K562 (cell line): ENCODE measurements at regions not wholly inside any gene's neighbourhood (a gene's known extent, or its start where the extent isn't known, plus 50 kb on each side); places are given as distances from the start of the nearest gene placed in this dataset.

Source experiments
- CBX3 ChIP-seq, 2 experiments: IDR thresholded peaks; 1 replicate in 1 of 2; 2 replicates in 1 of 2; pipeline ENCODE4 v1.6.1; 2012; ENCODE audit warnings: inconsistent platforms in 2 of 2, low read length in 2 of 2, borderline replicate concordance in 1 of 2, control low read depth in 1 of 2
- DIDO1 ChIP-seq: fragments of 450-650 bp; IDR thresholded peaks from 2 replicates; pipeline ENCODE4 v1.6.1; 2016; ENCODE audit warnings: low read depth, missing biosample characterization, missing genetic modification characterization
- HDAC2 ChIP-seq: fragments of 450-650 bp; IDR thresholded peaks from 2 replicates; pipeline ENCODE4 v1.6.1; 2016; ENCODE audit warnings: mild to moderate bottlenecking
- HNRNPH1 ChIP-seq: fragments of 200-400 bp; formaldehyde crosslinking; optimal IDR thresholded peaks from 2 replicates; pipeline ENCODE3; 2017; ENCODE audit warnings: low read depth, mild to moderate bottlenecking, low read length, moderate library complexity
- KDM2B ChIP-seq: fragments of 250-450 bp; sonication (Bioruptor Pico); IDR thresholded peaks from 2 replicates; pipeline ENCODE4 v1.8.0; 2021; ENCODE audit warnings: mild to moderate bottlenecking, moderate library complexity
- MYC ChIP-seq, 2 experiments: fragments of 250-450 bp in 1 of 2; sonication (Bioruptor Pico) in 1 of 2; IDR thresholded peaks; 2 replicates each; pipeline versions ENCODE4 v1.5.1 to v1.6.1; 2012 to 2021; ENCODE audit warnings: low read depth in 2 of 2, borderline replicate concordance in 1 of 2, improper control_type of control experiment in 1 of 2, low read length in 1 of 2, mild to moderate bottlenecking in 1 of 2, moderate library complexity in 1 of 2
- RB1 ChIP-seq: fragments of 450-650 bp; IDR thresholded peaks from 2 replicates; pipeline ENCODE4 v1.6.1; 2017; ENCODE audit warnings: low read depth, mild to moderate bottlenecking
- TOE1 ChIP-seq, 2 experiments: fragments of 450-650 bp in 1 of 2; sonication (generic) in 1 of 2; formaldehyde crosslinking in 1 of 2; IDR thresholded peaks; 2 replicates each; pipeline versions ENCODE4 v1.7.1 to v1.8.0; 2016 to 2022; ENCODE audit warnings: borderline replicate concordance in 2 of 2, mild to moderate bottlenecking in 2 of 2, antibody characterized with exemption in 1 of 2, inconsistent platforms in 1 of 2, low read depth in 1 of 2, missing genetic modification reagents in 1 of 2, moderate library complexity in 1 of 2
- YBX1 ChIP-seq: fragments of 450-650 bp; IDR thresholded peaks from 2 replicates; pipeline ENCODE4 v1.7.1; 2016; ENCODE audit warnings: mild to moderate bottlenecking
- ZNF133 ChIP-seq: fragments of 250-450 bp; sonication (Bioruptor Pico); IDR thresholded peaks from 2 replicates; pipeline ENCODE4 v1.4.0; 2020; ENCODE audit warnings: mild to moderate bottlenecking
- ZNF212 ChIP-seq: fragments of 450-650 bp; formaldehyde crosslinking; IDR thresholded peaks from 2 replicates; pipeline ENCODE4 v1.4.0; 2020; ENCODE audit warnings: mild to moderate bottlenecking
- ZNF239 ChIP-seq: fragments of 250-450 bp; sonication (Bioruptor Pico); IDR thresholded peaks from 2 replicates; pipeline ENCODE4 v1.4.0; 2020; ENCODE audit warnings: mild to moderate bottlenecking
- ZNF77 ChIP-seq: fragments of 250-450 bp; sonication (Bioruptor Pico); IDR thresholded peaks from 2 replicates; pipeline ENCODE4 v1.5.0; 2020
- ZNF830 ChIP-seq: fragments of 250-450 bp; sonication (Bioruptor Pico); IDR thresholded peaks from 2 replicates; pipeline ENCODE4 v1.5.0; 2021; ENCODE audit warnings: mild to moderate bottlenecking
- TF ChIP-seq, protein P1 (sequence below), 2 experiments: fragments of 450-650 bp; IDR thresholded peaks; 2 replicates each; pipeline ENCODE4 v1.6.1; 2018; ENCODE audit warnings: mild to moderate bottlenecking in 2 of 2, low read depth in 1 of 2; ENCODE audit not compliant: partially characterized antibody in 2 of 2

DNA sequence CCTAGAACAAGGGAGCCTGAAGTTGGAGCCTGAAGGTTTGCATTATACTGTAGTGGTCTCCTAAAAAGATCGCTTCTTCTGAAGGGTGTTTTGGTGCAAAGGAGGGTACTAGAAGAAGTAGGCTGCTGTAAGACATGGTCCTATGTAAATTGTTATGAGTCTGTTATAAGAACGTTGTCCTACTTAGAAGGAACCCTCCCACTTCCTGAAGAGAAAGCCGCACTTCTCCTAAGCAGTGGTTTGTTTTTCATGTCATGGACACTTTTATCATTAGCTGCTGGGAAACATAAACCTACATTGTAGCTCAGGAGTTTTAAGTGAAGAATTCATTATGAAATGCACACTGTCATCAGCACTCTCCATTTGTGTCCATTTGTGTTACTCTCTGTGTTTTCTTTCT, 129.1 kb upstream of the ITGB1 start (continued):
- no peak for TF ChIP-seq YBX1
- no peak for TF ChIP-seq ZNF212 (CRISPR knock-in tag)
- no peak for TF ChIP-seq RB1
- TF ChIP-seq DIDO1 (tag): no peak
- TF ChIP-seq ZNF133 (CRISPR knock-in tag): no peak
- no peak for TF ChIP-seq KDM2B (CRISPR knock-in tag)
- no peak for TF ChIP-seq ZNF830
- TF ChIP-seq HNRNPH1: no peak
- no peak for TF ChIP-seq ZNF239 (CRISPR knock-in tag)
- no peak for TF ChIP-seq CBX3 (IDR thresholded peaks at IDR 0.05; ENCODE audit: borderline replicate concordance in 1 of 2, low read length in 2 of 2)
- TF ChIP-seq, protein P1, sequence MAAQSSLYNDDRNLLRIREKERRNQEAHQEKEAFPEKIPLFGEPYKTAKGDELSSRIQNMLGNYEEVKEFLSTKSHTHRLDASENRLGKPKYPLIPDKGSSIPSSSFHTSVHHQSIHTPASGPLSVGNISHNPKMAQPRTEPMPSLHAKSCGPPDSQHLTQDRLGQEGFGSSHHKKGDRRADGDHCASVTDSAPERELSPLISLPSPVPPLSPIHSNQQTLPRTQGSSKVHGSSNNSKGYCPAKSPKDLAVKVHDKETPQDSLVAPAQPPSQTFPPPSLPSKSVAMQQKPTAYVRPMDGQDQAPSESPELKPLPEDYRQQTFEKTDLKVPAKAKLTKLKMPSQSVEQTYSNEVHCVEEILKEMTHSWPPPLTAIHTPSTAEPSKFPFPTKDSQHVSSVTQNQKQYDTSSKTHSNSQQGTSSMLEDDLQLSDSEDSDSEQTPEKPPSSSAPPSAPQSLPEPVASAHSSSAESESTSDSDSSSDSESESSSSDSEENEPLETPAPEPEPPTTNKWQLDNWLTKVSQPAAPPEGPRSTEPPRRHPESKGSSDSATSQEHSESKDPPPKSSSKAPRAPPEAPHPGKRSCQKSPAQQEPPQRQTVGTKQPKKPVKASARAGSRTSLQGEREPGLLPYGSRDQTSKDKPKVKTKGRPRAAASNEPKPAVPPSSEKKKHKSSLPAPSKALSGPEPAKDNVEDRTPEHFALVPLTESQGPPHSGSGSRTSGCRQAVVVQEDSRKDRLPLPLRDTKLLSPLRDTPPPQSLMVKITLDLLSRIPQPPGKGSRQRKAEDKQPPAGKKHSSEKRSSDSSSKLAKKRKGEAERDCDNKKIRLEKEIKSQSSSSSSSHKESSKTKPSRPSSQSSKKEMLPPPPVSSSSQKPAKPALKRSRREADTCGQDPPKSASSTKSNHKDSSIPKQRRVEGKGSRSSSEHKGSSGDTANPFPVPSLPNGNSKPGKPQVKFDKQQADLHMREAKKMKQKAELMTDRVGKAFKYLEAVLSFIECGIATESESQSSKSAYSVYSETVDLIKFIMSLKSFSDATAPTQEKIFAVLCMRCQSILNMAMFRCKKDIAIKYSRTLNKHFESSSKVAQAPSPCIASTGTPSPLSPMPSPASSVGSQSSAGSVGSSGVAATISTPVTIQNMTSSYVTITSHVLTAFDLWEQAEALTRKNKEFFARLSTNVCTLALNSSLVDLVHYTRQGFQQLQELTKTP (IDR thresholded peaks at IDR 0.05; ENCODE audit: low read depth in 1 of 2, partially characterized antibody in 2 of 2): no peak
- no peak for TF ChIP-seq TOE1 (IDR thresholded peaks at IDR 0.05; ENCODE audit: borderline replicate concordance)
- no peak for TF ChIP-seq TOE1 (CRISPR knock-in tag; IDR thresholded peaks at IDR 0.05; ENCODE audit: borderline replicate concordance, low read depth)
- TF ChIP-seq HDAC2: no peak
- no peak for TF ChIP-seq ZNF77 (CRISPR knock-in tag)
- TF ChIP-seq MYC (IDR thresholded peaks at IDR 0.05; ENCODE audit: low read depth, low read length): no peak
- no peak for TF ChIP-seq MYC (CRISPR knock-in tag; IDR thresholded peaks at IDR 0.05; ENCODE audit: borderline replicate concordance, low read depth)
